HG03064 (cell line): ENCODE measurements at regions not wholly inside any gene's neighbourhood (a gene's known extent, or its start where the extent isn't known, plus 50 kb on each side); places are given as distances from the start of the nearest gene placed in this dataset.

Experiments used
- ATAC-seq: cut with Tn5 transposase; IDR thresholded peaks from one replicate; pipeline ENCODE4 v1.9.1; 2021; ENCODE audit warnings: low read depth; ENCODE audit not compliant: unreplicated experiment

DNA sequence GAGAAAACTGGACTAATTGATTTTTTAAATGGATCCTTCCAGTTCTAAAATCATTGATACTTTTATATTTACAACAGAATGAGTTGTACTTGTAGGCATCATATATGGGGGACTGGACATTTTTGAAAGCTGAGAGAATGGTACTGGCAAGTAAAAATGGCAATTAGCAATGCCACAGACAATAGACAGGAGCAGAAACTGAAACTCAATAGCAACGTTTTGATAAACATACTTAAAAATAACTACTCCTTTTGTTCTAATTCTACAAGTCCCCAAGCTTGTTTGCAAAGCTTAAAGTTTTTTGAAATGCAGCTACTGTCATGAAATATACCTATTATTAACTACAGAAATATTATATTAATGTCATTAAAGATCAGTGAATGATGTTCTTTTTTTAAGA is 52.8 kb upstream of the FBXL7 start:
- no peak for ATAC-seq

DNA sequence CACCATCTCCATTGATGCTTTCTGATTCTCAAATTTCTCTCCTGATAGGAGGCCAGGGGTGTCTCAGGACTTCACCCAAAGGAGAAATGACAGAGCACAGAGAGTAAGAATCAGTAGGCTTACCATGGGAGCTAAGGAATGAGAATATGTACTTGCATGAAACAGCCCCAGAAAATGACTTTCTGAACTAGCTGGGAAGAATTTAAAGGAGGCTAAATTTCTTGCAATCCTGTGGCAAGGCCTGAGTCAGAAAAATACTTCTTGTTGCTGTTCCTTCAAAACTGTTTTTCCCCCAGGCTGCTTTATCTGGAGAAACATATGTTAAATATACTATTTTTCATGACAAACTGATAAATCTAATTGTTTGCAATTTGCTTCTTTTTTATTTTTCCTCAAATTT is 53.4 kb upstream of the FBXL7 start:
- ATAC-seq = no peak

DNA sequence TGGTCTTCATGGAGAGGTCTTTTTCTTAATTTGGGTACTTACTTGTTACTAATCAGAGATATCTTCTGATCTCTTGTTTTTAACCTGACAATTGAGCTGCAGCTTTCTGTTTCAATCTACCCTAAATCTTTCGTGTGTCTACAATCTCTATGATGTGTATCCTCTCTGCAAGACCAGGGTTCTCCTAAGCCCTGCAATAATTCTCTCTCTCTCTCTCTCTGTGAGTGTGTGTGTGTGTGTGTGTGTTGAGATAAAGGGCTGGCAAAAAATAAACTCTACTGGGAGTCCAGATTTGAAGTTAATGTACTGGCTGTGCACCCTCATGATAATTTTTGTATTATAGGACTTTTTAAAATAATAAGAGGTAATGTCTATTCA is 57.8 kb upstream of the FBXL7 start:
- ATAC-seq = no peak

DNA sequence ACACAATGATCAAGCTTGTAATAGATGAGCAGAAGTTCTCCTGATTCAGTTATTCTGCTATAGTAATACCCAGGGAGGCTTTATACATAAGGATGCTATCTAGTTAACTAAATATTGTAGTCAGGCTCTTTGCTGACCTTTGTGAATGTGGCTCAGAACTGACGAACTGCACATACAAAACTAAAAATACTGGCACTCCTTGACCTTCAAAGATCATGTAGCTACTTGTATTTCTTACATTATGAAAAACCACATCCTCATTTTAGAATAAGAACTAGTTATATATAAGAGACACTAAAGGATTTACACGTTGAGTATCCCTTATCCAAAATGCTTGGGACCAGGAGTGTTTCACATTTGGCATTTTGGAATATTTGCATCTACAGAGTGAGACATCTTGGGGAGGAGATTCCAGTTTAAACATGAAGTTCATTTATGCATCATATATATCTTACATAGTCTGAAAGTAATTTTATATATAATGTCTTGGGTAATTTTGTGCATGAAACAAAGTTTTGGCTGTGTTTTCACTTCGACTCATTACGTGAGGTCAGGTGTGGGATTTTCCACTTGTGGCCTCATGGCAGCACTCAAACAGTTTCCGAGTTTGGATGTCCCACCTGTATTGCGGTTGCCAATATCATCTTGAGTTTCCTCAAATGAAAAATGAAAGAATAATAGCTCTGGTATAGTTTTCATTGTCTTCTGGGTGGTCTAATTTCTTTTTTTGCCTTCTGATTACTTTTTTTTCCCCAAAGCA is 58.4 kb upstream of the FBXL7 start:
- no peak for ATAC-seq

DNA sequence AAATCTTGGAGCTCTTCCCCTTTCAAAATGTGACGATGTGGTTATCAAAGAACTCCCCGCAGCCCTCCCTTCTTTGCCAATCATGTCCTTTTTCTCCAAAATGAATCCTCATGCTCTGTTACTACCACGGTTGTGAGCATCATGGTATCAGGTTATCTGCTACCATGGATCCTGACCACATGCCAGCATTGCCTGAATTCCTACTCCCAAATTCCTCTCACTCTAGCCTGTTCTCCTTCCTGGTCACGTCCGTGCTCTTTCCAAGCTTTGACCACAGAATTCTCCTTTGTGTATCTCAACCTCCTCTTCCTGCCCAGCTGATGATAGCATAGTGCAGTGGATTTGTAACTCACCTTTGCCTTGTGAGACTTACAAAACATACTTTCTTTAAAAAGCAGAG is 59.5 kb upstream of the FBXL7 start:
- no peak for ATAC-seq

DNA sequence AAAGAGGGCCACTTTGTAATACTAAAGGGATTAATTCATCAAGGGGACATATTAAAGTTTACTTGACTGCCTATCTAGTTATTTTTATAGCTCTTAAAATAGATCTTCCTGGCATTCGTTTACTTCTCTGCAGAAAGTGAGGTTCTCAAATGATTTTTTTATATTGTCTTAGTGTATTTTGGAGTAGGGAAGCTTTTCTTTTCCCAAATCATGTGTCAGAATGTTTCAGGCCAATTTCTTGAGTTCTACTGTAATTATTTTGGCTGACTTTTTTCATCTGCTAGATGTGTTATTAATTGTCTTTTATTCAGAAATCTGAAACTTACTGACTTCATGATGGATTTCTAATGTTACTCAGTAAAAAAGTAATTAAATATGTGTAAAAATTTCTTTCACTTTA is 60.2 kb upstream of the FBXL7 start:
- ATAC-seq = no peak

DNA sequence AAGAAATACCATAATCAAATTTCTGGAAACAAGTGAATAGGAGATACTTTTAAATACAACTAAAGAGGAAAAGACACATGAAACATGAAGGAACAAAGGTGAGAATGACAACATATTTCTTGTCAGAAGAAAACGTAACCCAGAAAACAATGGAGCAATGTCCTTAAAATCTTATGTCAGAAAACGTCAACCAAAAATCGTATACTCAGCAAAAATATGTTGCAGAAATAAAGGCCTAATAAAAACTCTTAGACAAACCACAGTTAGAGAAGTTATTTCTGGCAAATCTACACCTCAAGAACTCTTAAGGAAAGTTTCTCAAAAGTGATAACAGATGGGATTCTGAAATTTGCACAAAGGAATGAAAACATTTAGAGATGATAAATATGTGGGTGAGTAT is 66.3 kb upstream of the FBXL7 start:
- ATAC-seq = no peak

DNA sequence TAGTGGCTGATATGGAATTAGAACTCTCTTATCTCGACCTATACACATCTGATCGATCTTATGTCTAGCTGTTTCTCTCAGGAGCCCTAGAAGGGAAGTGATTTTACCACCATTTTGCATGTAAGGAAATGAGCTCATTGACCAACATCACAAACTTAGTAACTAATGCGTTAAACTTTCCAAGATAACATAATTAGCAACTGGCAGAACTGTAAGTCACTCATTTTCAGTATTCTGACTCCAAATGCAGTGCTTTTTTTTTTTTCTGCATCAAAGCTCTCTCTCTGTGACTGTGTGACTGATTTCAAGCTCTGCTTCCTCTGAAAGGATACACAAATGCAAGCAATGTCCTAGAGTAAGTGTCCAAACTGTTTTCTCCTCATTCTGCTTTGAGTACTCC is 68.1 kb upstream of the FBXL7 start:
- ATAC-seq = no peak

DNA sequence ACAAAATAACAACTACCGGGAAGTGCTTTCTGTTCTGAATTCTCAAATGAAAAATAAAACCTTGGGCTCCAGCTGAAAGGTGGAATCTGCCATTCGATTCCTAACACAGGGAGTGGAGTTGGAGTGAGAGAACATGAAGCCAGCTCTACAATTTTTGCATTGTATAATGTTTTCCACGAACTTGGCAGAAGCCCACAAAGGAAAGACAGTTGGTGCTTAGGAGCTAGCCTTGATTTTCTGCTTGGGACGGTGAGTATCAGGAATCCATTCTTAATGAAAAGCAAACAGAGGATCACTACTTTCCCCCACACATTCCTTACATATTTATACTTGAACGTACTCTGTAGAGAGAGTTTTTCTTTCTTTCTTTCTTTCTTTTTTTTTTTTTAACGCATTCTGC is 74.2 kb upstream of the FBXL7 start:
- no peak for ATAC-seq

DNA sequence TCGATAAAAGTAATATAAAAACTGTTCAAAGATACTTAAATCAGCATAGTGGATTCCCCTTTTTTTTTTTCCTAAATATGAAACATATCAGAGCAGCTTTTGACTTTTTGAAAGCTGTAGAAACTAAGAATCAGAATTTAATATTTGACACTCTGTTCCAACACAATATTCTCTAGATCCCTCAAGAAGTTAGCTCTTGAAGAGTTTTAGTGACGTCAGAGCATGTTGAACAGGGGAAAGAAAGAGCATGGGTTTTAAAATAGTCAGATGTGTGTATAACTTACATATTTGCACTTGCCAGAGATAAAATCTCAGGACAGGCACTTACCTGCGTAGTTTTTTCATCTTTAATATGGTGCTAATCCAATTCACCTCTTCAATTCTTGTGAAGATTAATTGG is 75.2 kb upstream of the FBXL7 start:
- ATAC-seq = no peak

DNA sequence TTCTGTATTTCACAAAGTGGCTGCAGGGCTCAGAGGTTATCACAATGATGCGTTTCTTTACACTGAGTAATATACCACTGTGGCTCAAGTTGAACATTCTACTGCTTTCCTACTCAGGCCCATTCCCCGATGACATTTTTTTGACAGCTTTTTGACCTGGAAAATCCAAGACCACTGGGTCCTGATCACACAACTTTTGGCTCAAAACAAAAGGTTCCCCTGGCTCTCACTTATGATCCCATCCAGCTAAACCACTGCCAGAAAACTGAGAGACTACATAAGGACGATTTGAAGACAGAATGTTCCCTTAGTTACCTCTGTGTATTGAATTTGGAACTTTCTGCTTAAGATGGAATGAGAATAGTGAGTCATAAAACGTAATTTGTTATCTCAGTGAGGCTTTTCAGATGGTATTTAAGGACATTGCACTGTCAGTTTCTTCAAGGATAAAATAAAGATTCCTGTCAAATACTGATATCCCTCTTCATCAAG is 78.0 kb upstream of the FBXL7 start:
- no peak for ATAC-seq

DNA sequence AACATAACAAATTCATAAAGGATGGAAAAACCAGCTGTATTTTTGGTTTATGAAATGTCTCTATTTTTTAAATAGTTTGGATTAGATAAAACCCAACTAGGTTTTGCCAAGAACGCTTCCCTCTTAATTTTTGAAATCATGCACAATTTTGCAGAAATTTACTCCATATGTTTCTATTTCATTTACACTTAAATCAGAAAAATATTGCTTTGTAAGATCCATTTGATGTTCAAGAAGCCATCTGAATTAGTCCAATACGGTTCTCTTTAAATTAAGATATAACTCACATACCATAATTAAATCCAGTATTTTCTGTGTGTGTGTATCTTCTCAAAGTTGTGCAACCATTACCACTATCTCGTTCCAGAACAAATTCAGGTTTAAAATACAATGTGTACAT is 78.6 kb upstream of the FBXL7 start:
- ATAC-seq = no peak

DNA sequence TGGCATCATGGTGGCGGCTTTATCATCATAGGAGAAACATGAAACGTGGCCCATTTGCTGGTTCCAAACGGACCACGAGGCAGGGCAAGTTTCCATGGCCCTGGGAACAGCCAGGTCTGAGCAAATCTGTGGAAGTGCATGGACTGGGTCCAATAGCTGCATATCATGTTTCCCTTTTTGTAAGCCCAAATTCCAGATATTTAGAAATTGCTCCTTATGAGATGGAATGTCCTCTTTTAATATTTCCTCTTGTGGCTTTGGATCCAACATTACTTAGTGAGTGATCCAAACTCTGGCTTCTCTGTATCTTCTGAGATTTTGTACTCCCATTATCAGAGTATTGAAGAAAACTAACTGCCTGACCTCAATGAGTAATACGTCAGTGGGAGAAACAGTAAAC is 79.8 kb upstream of the FBXL7 start:
- ATAC-seq = no peak

DNA sequence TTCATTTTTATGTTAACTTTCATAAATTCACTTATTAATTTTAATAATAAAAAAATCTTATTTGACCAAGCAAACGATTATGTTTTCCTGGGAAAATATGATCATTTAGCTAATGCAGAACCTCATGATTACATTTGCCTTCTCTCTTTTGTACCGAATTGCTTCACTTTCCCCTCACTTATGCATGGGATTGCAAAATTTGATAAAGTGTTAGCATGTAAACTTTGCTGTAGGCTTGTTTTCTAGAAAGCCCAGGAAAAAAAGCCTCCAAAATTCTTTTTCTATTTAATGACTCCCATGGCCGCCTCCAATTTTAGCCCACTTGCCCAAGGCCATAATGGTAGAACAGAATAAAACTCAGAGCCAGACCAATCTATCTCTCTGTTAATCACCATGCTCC is 82.8 kb upstream of the FBXL7 start:
- no peak for ATAC-seq

DNA sequence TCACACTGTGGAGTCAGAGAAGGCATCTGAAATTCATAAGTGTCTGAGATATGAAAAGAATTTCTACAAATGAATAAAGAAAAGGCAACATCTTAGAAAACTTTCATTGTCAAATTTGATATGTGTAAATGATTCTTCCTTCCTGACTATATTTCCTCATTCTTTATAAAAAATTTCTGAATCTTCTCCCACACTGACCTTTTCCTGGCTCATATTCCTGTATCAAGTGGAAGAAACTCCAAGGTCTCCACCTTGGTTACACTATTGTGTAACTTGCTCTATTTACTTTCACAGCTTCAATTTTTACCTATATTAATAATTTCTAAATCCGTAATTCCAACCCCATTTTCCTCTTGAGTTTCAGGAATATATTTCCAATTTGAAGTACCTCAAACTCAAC is 93.5 kb upstream of the FBXL7 start:
- no peak for ATAC-seq

DNA sequence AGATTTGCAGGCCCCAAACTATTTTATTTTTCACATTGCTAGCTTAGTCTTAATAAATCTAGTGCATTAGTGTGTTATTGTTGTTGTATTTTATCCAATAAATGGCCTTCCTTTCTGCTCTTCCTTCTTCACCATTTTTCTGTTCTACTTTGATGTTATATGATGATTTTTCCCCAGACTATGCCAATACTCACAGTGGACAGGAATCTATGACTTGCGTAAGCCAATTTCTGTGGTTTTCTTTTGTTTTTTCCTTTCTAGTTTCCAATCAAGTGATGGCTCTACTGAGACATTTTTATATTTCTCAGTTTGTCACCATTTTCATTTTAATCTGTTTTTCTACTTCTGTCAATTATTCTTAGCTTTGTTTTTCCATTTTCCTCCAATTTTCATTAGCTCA is 106.8 kb upstream of the FBXL7 start:
- ATAC-seq = no peak

DNA sequence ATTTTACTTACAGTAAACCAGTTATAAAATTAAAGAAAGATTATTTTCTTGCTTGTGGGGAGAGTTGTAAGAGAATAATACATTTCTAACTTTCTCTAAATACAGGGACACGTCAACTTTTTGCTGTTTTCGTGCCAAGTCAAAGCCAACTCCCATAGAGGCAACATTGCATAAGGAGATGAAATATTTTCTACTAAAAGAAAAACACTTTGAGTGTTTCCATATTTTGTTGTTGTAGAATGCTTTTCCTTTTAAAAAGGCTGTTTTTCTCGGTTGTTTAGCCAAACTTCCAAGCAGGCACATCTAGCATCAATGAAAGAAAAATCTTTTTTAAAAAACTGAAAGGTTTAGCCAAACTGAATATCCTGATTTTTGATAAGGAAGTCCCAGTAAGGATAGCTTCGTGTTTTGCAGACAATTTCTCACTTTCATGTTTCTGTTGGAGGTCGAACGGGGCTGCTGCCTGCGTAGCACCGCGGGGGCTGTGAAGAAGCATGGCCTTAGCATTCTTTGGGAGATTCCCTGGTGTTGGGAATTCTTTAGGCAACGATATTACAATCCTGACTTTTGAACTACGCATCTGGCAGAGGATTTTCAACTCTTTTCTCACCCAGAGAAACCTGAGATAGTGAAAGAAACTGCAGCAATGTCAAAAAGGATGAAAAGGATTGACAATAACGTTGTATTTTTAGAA is 108.1 kb upstream of the FBXL7 start:
- no peak for ATAC-seq

DNA sequence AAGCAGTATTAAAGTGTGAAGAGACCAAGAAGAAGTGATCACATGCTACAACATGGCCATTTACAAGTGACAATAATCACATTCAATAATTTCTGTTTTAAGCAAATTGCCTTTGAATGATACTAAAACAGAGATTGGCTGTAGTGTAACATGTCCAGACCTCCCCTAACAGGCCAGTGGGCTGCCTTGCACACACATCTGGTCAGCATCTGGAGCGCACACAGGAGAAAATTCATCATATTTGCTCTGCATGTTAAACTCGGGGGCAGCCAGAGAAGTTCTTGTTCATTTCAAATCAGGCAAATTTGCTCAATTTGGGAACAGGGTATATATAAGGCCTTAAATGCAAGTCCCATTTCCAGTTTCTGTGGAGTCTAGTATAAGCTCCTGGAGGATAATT is 111.1 kb upstream of the FBXL7 start:
- ATAC-seq = no peak

DNA sequence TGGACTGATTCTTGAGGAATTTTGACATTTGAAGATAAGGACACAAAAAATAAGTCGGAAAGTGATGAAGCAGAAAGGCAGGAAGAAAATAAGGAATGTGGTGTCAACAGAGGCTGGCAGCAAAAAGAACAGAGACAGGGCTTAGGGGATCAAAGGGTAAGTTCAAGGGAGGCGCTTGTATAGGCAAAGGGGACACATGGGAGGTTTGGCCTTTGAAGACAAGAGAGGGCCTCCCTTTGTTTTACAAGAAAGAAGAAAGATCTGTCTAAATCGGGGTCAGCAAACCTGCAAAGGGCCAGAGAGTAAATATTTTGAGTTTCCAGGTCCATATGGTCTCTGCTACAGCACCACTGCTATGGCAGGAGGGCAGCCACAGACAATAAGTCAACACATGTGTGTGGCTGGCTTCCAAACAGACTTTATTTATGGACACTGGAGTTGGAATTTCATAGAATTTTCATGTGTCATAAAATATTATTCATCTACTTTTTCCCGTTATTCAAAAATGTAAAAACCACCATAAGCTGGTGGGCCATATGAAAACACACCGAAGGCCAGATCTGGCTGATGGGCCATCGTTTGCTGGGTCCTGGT is 112.0 kb upstream of the FBXL7 start:
- ATAC-seq = no peak

DNA sequence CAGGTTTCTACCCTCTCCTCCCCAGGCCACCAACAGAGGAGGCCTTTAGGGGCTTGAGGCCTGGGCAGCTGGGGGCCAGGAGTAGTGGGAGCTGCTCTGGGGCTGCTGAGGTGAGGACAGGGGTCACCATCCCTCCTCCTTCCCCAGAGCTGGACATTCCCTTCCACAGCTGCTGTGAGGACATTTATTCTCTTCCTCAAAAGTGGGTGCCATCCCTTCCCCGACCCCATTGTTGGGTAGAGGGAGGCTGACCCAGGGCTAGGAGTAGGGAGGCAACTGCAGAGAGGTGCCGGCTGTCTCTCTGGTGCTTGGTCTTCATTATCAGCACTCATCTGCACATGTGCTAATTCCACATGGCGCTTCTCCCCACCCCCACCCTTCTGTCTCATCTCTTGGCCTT is 113.9 kb upstream of the FBXL7 start:
- ATAC-seq = no peak

DNA sequence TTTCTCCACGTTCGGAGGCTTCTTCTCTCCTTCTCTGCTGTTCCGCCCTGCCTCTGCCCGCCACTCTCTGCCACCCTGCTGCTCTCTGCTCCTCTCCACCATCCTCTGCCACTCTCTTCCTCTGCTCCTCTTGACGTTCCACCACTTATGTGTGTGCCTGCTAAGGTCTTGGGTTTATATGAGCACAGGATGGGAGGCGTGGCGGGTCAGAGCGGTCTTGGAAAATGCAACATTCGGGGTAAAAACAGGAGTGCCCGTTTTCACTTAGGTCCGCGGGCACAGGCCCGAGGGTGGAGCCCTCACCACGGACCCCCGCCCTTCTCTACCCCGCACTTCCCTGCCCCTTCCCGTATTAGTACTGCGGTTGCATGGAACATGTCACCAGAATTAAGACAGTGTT is 114.4 kb upstream of the FBXL7 start:
- no peak for ATAC-seq

DNA sequence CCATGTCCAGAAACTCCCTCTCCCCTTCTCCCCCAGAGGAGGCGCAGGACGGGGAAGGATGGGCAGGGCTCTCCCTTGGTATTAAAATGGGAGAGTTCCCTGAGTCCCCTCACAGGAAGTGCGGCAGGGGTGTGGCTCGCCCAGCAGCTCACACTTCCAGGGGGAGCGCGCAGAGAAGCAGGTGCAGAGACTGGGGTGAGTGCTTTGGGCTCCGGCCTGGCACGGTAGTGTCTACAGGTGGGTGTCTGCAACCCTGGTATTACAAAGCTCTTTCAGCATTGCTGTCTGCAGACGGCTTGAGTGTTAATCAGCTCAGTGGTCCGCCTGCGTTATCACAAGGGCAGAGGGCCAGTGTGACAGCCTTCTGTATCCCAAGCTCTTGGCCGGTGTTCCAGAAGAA is 114.9 kb upstream of the FBXL7 start:
- no peak for ATAC-seq
